IMR-90 (cell line): ENCODE measurements at regions not wholly inside any gene's neighbourhood (a gene's known extent, or its start where the extent isn't known, plus 50 kb on each side); places are given as distances from the start of the nearest gene placed in this dataset.

Experiments
- ATAC-seq: fragments of 200-7000 bp; cut with Tn5 transposase; 2 replicates; pipeline ENCODE4 v1.9.1; 2020; ENCODE audit warnings: low read depth, mild to moderate bottlenecking, moderate library complexity
- BruUV-seq: library from RNA; stranded (reverse); fragments of 400-500 nt; replicated peaks from 2 replicates; lab custom pipeline; 2021; lab: Mats Ljungman, UMichigan
- CTCF ChIA-PET: fragments of 300-600 bp; formaldehyde crosslinking; extraction: SDS; loops from one replicate; lab custom pipeline; 2021; ENCODE audit warnings: antibody characterized with exemption; lab: Yijun Ruan, JAX
- POLR2A ChIA-PET: fragments of 300-600 bp; sonication (Branson Sonifier 250); formaldehyde crosslinking; loops from one replicate; lab custom pipeline; 2022; ENCODE audit warnings: antibody characterized with exemption; ENCODE audit not compliant: unreplicated experiment; lab: Charles Lee
- DNase-seq: peaks from one replicate; pipeline ENCODE4 v3.0.0; 2013
- H2AFZ ChIP-seq: replicated peaks from 2 replicates; pipeline ENCODE3; 2013; ENCODE audit warnings: low read length, mild to moderate bottlenecking; ENCODE audit not compliant: poor library complexity
- H2AK5ac ChIP-seq: 2 replicates; pipeline ENCODE4 v1.6.1; 2013; ENCODE audit warnings: low read depth, low read length, inconsistent platforms
- H2AK9ac ChIP-seq: replicated peaks from 2 replicates; pipeline ENCODE3; 2013; ENCODE audit warnings: mild to moderate bottlenecking, low read depth, low read length, moderate library complexity; ENCODE audit not compliant: poor library complexity
- H2BK120ac ChIP-seq: 2 replicates; pipeline ENCODE4 v1.6.1; 2013; ENCODE audit warnings: low read depth, low read length, inconsistent platforms
- H2BK15ac ChIP-seq: 3 replicates; pipeline ENCODE4 v1.6.1; 2013; ENCODE audit warnings: low read depth, low read length, inconsistent platforms
- H2BK20ac ChIP-seq: 2 replicates; pipeline ENCODE4 v1.6.1; 2013; ENCODE audit warnings: low read depth, mild to moderate bottlenecking, inconsistent platforms, low read length, moderate library complexity
- H2BK5ac ChIP-seq: 2 replicates; pipeline ENCODE4 v1.6.1; 2013; ENCODE audit warnings: mild to moderate bottlenecking, low read depth, low read length, inconsistent platforms; ENCODE audit not compliant: poor library complexity, severe bottlenecking
- H3K14ac ChIP-seq: replicated peaks from 2 replicates; pipeline ENCODE4 v1.6.1; 2013; ENCODE audit warnings: low read depth, low read length, inconsistent platforms
- H3K18ac ChIP-seq: 2 replicates; pipeline ENCODE4 v1.6.1; 2013; ENCODE audit warnings: low read depth, low read length, control low read depth
- H3K23ac ChIP-seq: 2 replicates; pipeline ENCODE4 v1.6.1; 2013; ENCODE audit warnings: low read depth, low read length, inconsistent platforms
- H3K27ac ChIP-seq: 2 replicates; pipeline ENCODE4 v1.5.1; 2013; ENCODE audit warnings: mild to moderate bottlenecking, control low read depth, low read length; ENCODE audit not compliant: insufficient read depth
- H3K27me3 ChIP-seq: 2 replicates; pipeline ENCODE4 v1.6.1; 2013; ENCODE audit warnings: low read length; ENCODE audit not compliant: control insufficient read depth, insufficient read depth
- H3K36me3 ChIP-seq: 2 replicates; pipeline ENCODE4 v1.6.1; 2013; ENCODE audit warnings: low read length, mixed read lengths; ENCODE audit not compliant: control insufficient read depth, insufficient read depth
- H3K4ac ChIP-seq: 2 replicates; pipeline ENCODE4 v1.6.1; 2013; ENCODE audit warnings: low read depth, low read length, inconsistent platforms
- H3K4me1 ChIP-seq: 2 replicates; pipeline ENCODE4 v1.6.1; 2013; ENCODE audit warnings: low read length, mixed read lengths; ENCODE audit not compliant: control insufficient read depth, insufficient read depth
- H3K4me2 ChIP-seq: 2 replicates; pipeline ENCODE4 v1.6.1; 2013; ENCODE audit warnings: low read depth, mild to moderate bottlenecking, control low read depth, low read length, moderate library complexity
- H3K4me3 ChIP-seq: 2 replicates; pipeline ENCODE4 v1.5.1; 2013; ENCODE audit warnings: low read depth, mild to moderate bottlenecking, control low read depth, low read length, moderate library complexity; ENCODE audit not compliant: insufficient read depth
- H3K56ac ChIP-seq: 2 replicates; pipeline ENCODE4 v1.6.1; 2013; ENCODE audit warnings: low read length, inconsistent platforms; ENCODE audit not compliant: insufficient read depth; ENCODE audit errors: extremely low read depth
- H3K79me1 ChIP-seq, 2 experiments: 2 replicates each; pipeline ENCODE4 v1.6.1; 2013; ENCODE audit warnings: low read length in 2 of 2, inconsistent platforms in 1 of 2, low read depth in 1 of 2
- H3K9ac ChIP-seq: 2 replicates; pipeline ENCODE4 v1.6.1; 2013; ENCODE audit warnings: low read depth, low read length, control low read depth
- H3K9me1 ChIP-seq: 2 replicates; pipeline ENCODE4 v1.6.1; 2013; ENCODE audit warnings: low read length, inconsistent platforms; ENCODE audit not compliant: insufficient read depth
- H3K9me3 ChIP-seq: 2 replicates; pipeline ENCODE4 v1.6.1; 2013; ENCODE audit warnings: low read length; ENCODE audit not compliant: control insufficient read depth, insufficient read depth
- H4K20me1 ChIP-seq: 2 replicates; pipeline ENCODE4 v1.6.1; 2013; ENCODE audit warnings: low read length, inconsistent platforms; ENCODE audit not compliant: insufficient read depth
- H4K5ac ChIP-seq: 2 replicates; pipeline ENCODE4 v1.6.1; 2013; ENCODE audit warnings: mild to moderate bottlenecking, low read depth, low read length, control low read depth
- H4K8ac ChIP-seq, 2 experiments: 2 replicates each; pipeline ENCODE4 v1.6.1; 2013; ENCODE audit warnings: low read depth in 2 of 2, low read length in 2 of 2, control low read depth in 1 of 2, inconsistent platforms in 1 of 2
- H4K91ac ChIP-seq: 2 replicates; pipeline ENCODE4 v1.6.1; 2013; ENCODE audit warnings: low read depth, low read length, inconsistent platforms; ENCODE audit not compliant: insufficient read depth
- BHLHE40 ChIP-seq: fragments of 150-350 bp; IDR thresholded peaks from 2 replicates; pipeline ENCODE4 v1.6.1; 2016; ENCODE audit warnings: mild to moderate bottlenecking, low read depth, low read length
- CEBPB ChIP-seq: IDR thresholded peaks from 2 replicates; pipeline ENCODE4 v1.6.1; 2012; ENCODE audit warnings: low read depth, low read length, improper control_type of control experiment
- NFE2L2 ChIP-seq: fragments of 150-350 bp; IDR thresholded peaks from 2 replicates; pipeline ENCODE4 v1.6.1; 2016; ENCODE audit warnings: low read depth, mild to moderate bottlenecking, low read length
- RAD21 ChIP-seq: IDR thresholded peaks from 2 replicates; pipeline ENCODE4 v1.6.1; 2012; ENCODE audit warnings: low read length, improper control_type of control experiment
- RCOR1 ChIP-seq: IDR thresholded peaks from 2 replicates; pipeline ENCODE4 v1.6.1; 2012; ENCODE audit warnings: mild to moderate bottlenecking, low read length, improper control_type of control experiment; ENCODE audit not compliant: insufficient replicate concordance
- RFX5 ChIP-seq: IDR thresholded peaks from 2 replicates; pipeline ENCODE4 v1.8.0; 2012; ENCODE audit warnings: low read depth, mild to moderate bottlenecking, low read length, moderate library complexity
- WGBS, 2 experiments: methylation state at CpG; one replicate each; pipeline versions ENCODE4 v1.1.5 to v1.1.7; 2013; ENCODE audit warnings: missing lambda C conversion rate in 2 of 2; ENCODE audit not compliant: insufficient read length in 1 of 2; ENCODE audit errors: extremely low coverage in 2 of 2; 5-methylcytosine and 5-hydroxymethylcytosine counted together
- dilution Hi-C: fragments of 300-500 bp; cut with HindIII; formaldehyde crosslinking; loops from one replicate; pipeline ENCODE4 v1.14.3; 2018; ENCODE audit warnings: low sequenced_read_pairs; ENCODE audit not compliant: unreplicated experiment
- in situ Hi-C: fragments of 300-500 bp; cut with MboI; formaldehyde crosslinking; loops from 3 replicates; pipeline ENCODE4 v1.14.3; 2019; ENCODE audit warnings: low sequenced_read_pairs, inconsistent platforms, mixed read lengths
- intact Hi-C: fragments of 100-400 bp; cut with micrococcal nuclease; formaldehyde crosslinking; loops from 2 replicates; pipeline ENCODE4 v1.10.0; 2022
- TF ChIP-seq, protein P1 (sequence below): fragments of 150-350 bp; IDR thresholded peaks from 2 replicates; pipeline ENCODE4 v1.6.1; 2017; ENCODE audit warnings: mild to moderate bottlenecking, antibody characterized with exemption, low read length, low read depth
- TF ChIP-seq, protein P2 (sequence below): conservative IDR thresholded peaks from 2 replicates; pipeline ENCODE4 v1.5.1; 2012; ENCODE audit warnings: mild to moderate bottlenecking, low read depth, low read length, improper control_type of control experiment

DNA sequence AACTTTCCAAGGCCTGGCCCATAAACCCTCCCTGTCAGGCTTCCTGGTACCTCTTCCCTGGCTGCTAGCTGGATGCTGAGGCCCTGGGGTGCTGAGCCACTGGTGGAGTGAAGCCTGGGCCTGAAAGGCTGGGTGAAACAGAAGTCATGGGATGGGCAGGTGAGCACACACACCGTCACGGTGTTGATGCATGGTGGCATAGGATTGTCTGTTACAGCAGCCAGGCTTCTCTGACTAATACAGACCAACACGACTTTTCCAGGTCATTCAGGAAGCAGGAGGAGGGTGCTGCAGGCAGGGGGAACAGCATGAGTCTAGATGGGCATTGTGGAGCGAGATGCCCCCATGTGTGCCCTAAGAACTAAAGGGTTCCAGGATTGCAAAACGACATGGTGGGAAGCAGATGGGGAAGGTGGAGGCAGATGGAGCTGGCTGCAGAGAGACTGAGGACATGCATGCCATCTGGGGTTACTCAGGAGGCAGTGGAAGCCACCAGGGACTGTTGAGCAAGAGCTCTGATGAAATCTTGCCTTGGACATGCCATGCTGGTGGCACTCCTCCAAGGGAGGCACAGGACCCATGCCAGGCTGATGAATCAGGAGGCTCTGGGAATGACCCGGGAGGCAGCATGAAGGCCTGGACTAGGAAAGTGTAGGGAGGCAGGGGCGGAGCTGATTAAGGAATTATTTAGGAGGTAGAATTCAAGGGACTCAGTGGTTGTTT, 480.9 kb downstream of the TSN start:
- no TSS peak for BruUV-seq
- CTCF ChIA-PET = no interaction called here
- intact Hi-C loops = no loop called here

More for the DNA sequence above, 480.9 kb downstream of the TSN start:
- 21% methylated on average over 2 of the region's 7 CpGs; no CpG with 5 or more reads in 1 of the 2 experiments for WGBS, 2 experiments
- Histone ChIP-seq H4K8ac (no peak overlapping the region), H2BK120ac (no peak overlapping the region), H3K9me3 (no peaks in the 10 kb centered on the region), H4K91ac (no peak overlapping the region), H2BK5ac (no peak overlapping the region), H2AK9ac (no peak overlapping the region), H3K56ac (no peak overlapping the region), H2AK5ac (no peak overlapping the region), H3K27me3 (no peaks in the 10 kb centered on the region), H2BK15ac (no peak overlapping the region), H2AFZ (peak overlapping the region; percentile 48), H2BK20ac (no peak overlapping the region), H3K27ac (no peak overlapping the region), H4K20me1 (no peaks in the 10 kb centered on the region), H3K18ac (no peak overlapping the region), H3K4me2 (no peak overlapping the region), H3K9ac (no peak overlapping the region), H3K36me3 (no peaks in the 10 kb centered on the region), H3K4ac (no peak overlapping the region), H3K79me1 (no peaks in the 10 kb centered on the region), H4K5ac (no peak overlapping the region), H3K4me3 (no peak overlapping the region), H3K23ac (no peak overlapping the region), H3K14ac (no peak overlapping the region), H3K9me1 (no peaks in the 10 kb centered on the region), H3K4me1 (no peaks in the 10 kb centered on the region)
- TF ChIP-seq, protein P1, sequence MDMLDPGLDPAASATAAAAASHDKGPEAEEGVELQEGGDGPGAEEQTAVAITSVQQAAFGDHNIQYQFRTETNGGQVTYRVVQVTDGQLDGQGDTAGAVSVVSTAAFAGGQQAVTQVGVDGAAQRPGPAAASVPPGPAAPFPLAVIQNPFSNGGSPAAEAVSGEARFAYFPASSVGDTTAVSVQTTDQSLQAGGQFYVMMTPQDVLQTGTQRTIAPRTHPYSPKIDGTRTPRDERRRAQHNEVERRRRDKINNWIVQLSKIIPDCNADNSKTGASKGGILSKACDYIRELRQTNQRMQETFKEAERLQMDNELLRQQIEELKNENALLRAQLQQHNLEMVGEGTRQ = no peak
- TF ChIP-seq NFE2L2 (no peak), RAD21 (no peak), RCOR1 (no peak), BHLHE40 (no peak), RFX5 (no peak), CEBPB (peak; percentile 19; the same call in 1 of the 2 replicates)
- TF ChIP-seq, protein P2, sequence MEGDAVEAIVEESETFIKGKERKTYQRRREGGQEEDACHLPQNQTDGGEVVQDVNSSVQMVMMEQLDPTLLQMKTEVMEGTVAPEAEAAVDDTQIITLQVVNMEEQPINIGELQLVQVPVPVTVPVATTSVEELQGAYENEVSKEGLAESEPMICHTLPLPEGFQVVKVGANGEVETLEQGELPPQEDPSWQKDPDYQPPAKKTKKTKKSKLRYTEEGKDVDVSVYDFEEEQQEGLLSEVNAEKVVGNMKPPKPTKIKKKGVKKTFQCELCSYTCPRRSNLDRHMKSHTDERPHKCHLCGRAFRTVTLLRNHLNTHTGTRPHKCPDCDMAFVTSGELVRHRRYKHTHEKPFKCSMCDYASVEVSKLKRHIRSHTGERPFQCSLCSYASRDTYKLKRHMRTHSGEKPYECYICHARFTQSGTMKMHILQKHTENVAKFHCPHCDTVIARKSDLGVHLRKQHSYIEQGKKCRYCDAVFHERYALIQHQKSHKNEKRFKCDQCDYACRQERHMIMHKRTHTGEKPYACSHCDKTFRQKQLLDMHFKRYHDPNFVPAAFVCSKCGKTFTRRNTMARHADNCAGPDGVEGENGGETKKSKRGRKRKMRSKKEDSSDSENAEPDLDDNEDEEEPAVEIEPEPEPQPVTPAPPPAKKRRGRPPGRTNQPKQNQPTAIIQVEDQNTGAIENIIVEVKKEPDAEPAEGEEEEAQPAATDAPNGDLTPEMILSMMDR = no peak
- POLR2A ChIA-PET = no interaction called here
- DNase-seq (no peak), ATAC-seq (no peak)
- in situ Hi-C loops (no loop called here), dilution Hi-C loops (no loop called here)
